ENCODE measurements at regions not wholly inside any gene's neighbourhood (a gene's known extent, or its start where the extent isn't known, plus 50 kb on each side); places are given as distances from the start of the nearest gene placed in this dataset.

- in situ Hi-C loops (cut with MboI) (no loop called here), intact Hi-C loops (cut with micrococcal nuclease; ENCODE audit: unreplicated experiment) (no loop called here)
- FAIRE-seq (no peak), DNase-seq (ENCODE audit: low read depth, low spot score) (no peak), ATAC-seq (no peak)
- H3K4me1 ChIP-seq (ENCODE audit: control insufficient read depth, insufficient read depth, low read length) = no peaks in the 10 kb centered on the region
- H3K9ac ChIP-seq (ENCODE audit: control insufficient read depth, insufficient read depth, low read length) = no peak overlapping the region
- SMC1A ChIA-PET (ENCODE audit: uncharacterized antibody, unreplicated experiment) = no interaction called here
- CTCF ChIA-PET = no interaction called here
- H3K9me3 ChIP-seq (replicated peaks; ENCODE audit: control insufficient read depth, insufficient read depth, low read length) = no peaks in the 10 kb centered on the region
- TF ChIP-seq MEF2B (IDR thresholded peaks at IDR 0.05; ENCODE audit: partially characterized antibody, poor library complexity, severe bottlenecking) (no peak), SRF (IDR thresholded peaks at IDR 0.05; ENCODE audit: low read depth in 2 of 2, low read length in 2 of 2) (no peak), BHLHE40 (IDR thresholded peaks at IDR 0.05; ENCODE audit: borderline replicate concordance in 1 of 2, low read depth in 2 of 2, low read length in 1 of 2) (no peak), ZNF384 (IDR thresholded peaks at IDR 0.05; ENCODE audit: borderline replicate concordance, low read depth, low read length) (no peak), CHD1 (IDR thresholded peaks at IDR 0.05; ENCODE audit: low read depth, low read length) (no peak), NR2C2 (IDR thresholded peaks at IDR 0.05; ENCODE audit: borderline replicate concordance, control insufficient read depth, insufficient read length, low read depth) (no peak), FOXK2 (IDR thresholded peaks at IDR 0.05) (no peak), ZNF622 (IDR thresholded peaks at IDR 0.05) (no peak), SP1 (IDR thresholded peaks at IDR 0.05; ENCODE audit: low read depth, low read length) (no peak), SMARCA5 (IDR thresholded peaks at IDR 0.05) (no peak), ZZZ3 (IDR thresholded peaks at IDR 0.05; ENCODE audit: control insufficient read depth, insufficient read length, low read depth) (no peak), IRF5 (IDR thresholded peaks at IDR 0.05; ENCODE audit: borderline replicate concordance) (no peak), TCF3 (IDR thresholded peaks at IDR 0.05; ENCODE audit: borderline replicate concordance, insufficient read depth, low read depth, low read length) (no peak)
- TF ChIP-seq, protein P1, sequence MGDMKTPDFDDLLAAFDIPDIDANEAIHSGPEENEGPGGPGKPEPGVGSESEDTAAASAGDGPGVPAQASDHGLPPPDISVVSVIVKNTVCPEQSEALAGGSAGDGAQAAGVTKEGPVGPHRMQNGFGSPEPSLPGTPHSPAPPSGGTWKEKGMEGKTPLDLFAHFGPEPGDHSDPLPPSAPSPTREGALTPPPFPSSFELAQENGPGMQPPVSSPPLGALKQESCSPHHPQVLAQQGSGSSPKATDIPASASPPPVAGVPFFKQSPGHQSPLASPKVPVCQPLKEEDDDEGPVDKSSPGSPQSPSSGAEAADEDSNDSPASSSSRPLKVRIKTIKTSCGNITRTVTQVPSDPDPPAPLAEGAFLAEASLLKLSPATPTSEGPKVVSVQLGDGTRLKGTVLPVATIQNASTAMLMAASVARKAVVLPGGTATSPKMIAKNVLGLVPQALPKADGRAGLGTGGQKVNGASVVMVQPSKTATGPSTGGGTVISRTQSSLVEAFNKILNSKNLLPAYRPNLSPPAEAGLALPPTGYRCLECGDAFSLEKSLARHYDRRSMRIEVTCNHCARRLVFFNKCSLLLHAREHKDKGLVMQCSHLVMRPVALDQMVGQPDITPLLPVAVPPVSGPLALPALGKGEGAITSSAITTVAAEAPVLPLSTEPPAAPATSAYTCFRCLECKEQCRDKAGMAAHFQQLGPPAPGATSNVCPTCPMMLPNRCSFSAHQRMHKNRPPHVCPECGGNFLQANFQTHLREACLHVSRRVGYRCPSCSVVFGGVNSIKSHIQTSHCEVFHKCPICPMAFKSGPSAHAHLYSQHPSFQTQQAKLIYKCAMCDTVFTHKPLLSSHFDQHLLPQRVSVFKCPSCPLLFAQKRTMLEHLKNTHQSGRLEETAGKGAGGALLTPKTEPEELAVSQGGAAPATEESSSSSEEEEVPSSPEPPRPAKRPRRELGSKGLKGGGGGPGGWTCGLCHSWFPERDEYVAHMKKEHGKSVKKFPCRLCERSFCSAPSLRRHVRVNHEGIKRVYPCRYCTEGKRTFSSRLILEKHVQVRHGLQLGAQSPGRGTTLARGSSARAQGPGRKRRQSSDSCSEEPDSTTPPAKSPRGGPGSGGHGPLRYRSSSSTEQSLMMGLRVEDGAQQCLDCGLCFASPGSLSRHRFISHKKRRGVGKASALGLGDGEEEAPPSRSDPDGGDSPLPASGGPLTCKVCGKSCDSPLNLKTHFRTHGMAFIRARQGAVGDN (IDR thresholded peaks at IDR 0.05) = no peak
- no peaks in the 10 kb centered on the region for H3K36me3 ChIP-seq (ENCODE audit: control insufficient read depth in 2 of 2, insufficient read depth in 2 of 2, low read length in 1 of 2)
- H3K79me2 ChIP-seq (ENCODE audit: control insufficient read depth, insufficient read depth, low read length) = no peaks in the 10 kb centered on the region
- no peak overlapping the region for H3K27ac ChIP-seq (ENCODE audit: control insufficient read depth, insufficient read depth)
- no peak overlapping the region for H3K4me2 ChIP-seq (ENCODE audit: control insufficient read depth, insufficient read depth)
- POLR2A ChIA-PET = no interaction called here
- H3K4me3 ChIP-seq = no peak overlapping the region
- H3K27me3 ChIP-seq (replicated peaks in 1 of 2; ENCODE audit: control insufficient read depth in 2 of 2, insufficient read depth in 2 of 2, low read length in 1 of 2) = no peaks in the 10 kb centered on the region; a peak in 1 of 4 replicates
- BruUV-seq (replicated peaks) = no TSS peak
- H4K20me1 ChIP-seq (ENCODE audit: control insufficient read depth, insufficient read depth) = no peaks in the 10 kb centered on the region
- RAD21 ChIA-PET (ENCODE audit: unreplicated experiment) = no interaction called here
- 0% methylated on average over 1 of the region's 1 CpG for WGBS (ENCODE audit: insufficient coverage, insufficient replicate concordance, low lambda C conversion rate, missing lambda C conversion rate)
- H2AFZ ChIP-seq (ENCODE audit: control insufficient read depth, low read depth, low read length) = no peak overlapping the region
Measured at GRCh38 chr10:27603104-27603503, 99.0 kb downstream of the RAB18 start.
